Ishikawa (cell line): ENCODE measurements at regions not wholly inside any gene's neighbourhood (a gene's known extent, or its start where the extent isn't known, plus 50 kb on each side); places are given as distances from the start of the nearest gene placed in this dataset.

ENCODE experiments used
- CREB1 ChIP-seq: IDR thresholded peaks from 2 replicates; pipeline ENCODE4 v1.6.1; 2012; ENCODE audit warnings: low read depth
- EGR1 ChIP-seq: IDR thresholded peaks from 2 replicates; pipeline ENCODE4 v1.6.1; 2012
- EP300 ChIP-seq: IDR thresholded peaks from 2 replicates; pipeline ENCODE4 v1.6.1; 2012; ENCODE audit warnings: borderline replicate concordance
- RAD21 ChIP-seq: IDR thresholded peaks from 2 replicates; pipeline ENCODE4 v1.6.1; 2012; ENCODE audit warnings: low read depth
- YY1 ChIP-seq: IDR thresholded peaks from 2 replicates; pipeline ENCODE4 v1.6.1; 2012; ENCODE audit warnings: low read depth
- TF ChIP-seq, protein P1 (sequence below): IDR thresholded peaks from 2 replicates; pipeline ENCODE4 v1.6.1; 2012; ENCODE audit warnings: low read depth, mild to moderate bottlenecking

DNA sequence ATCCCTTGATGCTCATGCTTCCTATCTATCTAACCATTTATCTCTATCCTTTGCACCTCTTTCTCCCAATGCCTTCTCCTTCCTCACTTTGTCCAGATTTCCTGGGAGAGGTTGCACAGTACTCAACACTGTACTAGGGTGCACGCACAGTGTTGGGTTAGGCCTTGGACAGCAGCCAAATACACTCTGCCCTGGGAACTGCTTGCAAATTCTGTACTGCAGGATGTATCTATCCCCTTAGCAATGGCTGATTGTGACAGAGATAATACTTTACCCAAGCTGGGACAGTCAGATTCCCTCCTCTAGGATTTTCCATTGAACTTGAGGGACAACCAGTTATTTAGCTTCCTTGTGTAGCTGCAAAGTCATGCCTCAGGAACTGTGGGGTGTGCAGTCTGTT, 113.3 kb downstream of the IL20RB start:
- TF ChIP-seq EP300 (no peak), RAD21 (no peak), EGR1 (no peak), YY1 (no peak), CREB1 (no peak)
- TF ChIP-seq, protein P1, sequence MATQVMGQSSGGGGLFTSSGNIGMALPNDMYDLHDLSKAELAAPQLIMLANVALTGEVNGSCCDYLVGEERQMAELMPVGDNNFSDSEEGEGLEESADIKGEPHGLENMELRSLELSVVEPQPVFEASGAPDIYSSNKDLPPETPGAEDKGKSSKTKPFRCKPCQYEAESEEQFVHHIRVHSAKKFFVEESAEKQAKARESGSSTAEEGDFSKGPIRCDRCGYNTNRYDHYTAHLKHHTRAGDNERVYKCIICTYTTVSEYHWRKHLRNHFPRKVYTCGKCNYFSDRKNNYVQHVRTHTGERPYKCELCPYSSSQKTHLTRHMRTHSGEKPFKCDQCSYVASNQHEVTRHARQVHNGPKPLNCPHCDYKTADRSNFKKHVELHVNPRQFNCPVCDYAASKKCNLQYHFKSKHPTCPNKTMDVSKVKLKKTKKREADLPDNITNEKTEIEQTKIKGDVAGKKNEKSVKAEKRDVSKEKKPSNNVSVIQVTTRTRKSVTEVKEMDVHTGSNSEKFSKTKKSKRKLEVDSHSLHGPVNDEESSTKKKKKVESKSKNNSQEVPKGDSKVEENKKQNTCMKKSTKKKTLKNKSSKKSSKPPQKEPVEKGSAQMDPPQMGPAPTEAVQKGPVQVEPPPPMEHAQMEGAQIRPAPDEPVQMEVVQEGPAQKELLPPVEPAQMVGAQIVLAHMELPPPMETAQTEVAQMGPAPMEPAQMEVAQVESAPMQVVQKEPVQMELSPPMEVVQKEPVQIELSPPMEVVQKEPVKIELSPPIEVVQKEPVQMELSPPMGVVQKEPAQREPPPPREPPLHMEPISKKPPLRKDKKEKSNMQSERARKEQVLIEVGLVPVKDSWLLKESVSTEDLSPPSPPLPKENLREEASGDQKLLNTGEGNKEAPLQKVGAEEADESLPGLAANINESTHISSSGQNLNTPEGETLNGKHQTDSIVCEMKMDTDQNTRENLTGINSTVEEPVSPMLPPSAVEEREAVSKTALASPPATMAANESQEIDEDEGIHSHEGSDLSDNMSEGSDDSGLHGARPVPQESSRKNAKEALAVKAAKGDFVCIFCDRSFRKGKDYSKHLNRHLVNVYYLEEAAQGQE: no peak
